Activated CD4-positive, alpha-beta T cell treated with anti-CD3 and anti-CD28 coated beads, Interleukin-2, amount 10 ng/mL, durations not matched to agents 24 days and 14 days (primary cell): ENCODE measurements at regions not wholly inside any gene's neighbourhood (a gene's known extent, or its start where the extent isn't known, plus 50 kb on each side); places are given as distances from the start of the nearest gene placed in this dataset.
"Not testable (repeated sequence)": the region's sequence is repeated elsewhere in the genome, so short reads cannot be mapped to it uniquely, and the experiment has no call there.

Source experiments
- DNase-seq: peaks from one replicate; pipeline ENCODE4 v3.0.0; 2022
- H3K27ac Mint-ChIP-seq: one replicate; pipeline ENCODE4 v1.8.0; 2022; ENCODE audit warnings: mild to moderate bottlenecking, mixed read lengths
- H3K27me3 Mint-ChIP-seq: one replicate; pipeline ENCODE4 v1.8.0; 2022; ENCODE audit warnings: mixed read lengths
- H3K36me3 Mint-ChIP-seq: one replicate; pipeline ENCODE4 v1.8.0; 2022; ENCODE audit warnings: low read depth, mild to moderate bottlenecking, mixed read lengths
- H3K4me1 Mint-ChIP-seq: one replicate; pipeline ENCODE4 v1.8.0; 2021; ENCODE audit warnings: mixed read lengths
- H3K4me3 Mint-ChIP-seq: one replicate; pipeline ENCODE4 v1.8.0; 2022; ENCODE audit warnings: mild to moderate bottlenecking, moderate library complexity, mixed read lengths
- H3K9me3 Mint-ChIP-seq: one replicate; pipeline ENCODE4 v1.8.0; 2021; ENCODE audit warnings: mixed read lengths
- intact Hi-C: fragments of 100-400 bp; cut with micrococcal nuclease; formaldehyde crosslinking; loops from one replicate; pipeline ENCODE4 v1.15.1; 2023

GRCh38 chr20:30524761-30525160 lies 732.7 kb upstream of the DEFB115 start:
- intact Hi-C loops, H3K27me3 Mint-ChIP-seq: not testable (repeated sequence)

GRCh38 chr20:30533653-30534052 lies 723.8 kb upstream of the DEFB115 start:
- H3K27ac Mint-ChIP-seq, H3K27me3 Mint-ChIP-seq, DNase-seq, H3K9me3 Mint-ChIP-seq, H3K4me3 Mint-ChIP-seq, intact Hi-C loops, H3K4me1 Mint-ChIP-seq, H3K36me3 Mint-ChIP-seq: not testable (repeated sequence)

More at GRCh38 chr20:30524761-30525160, 732.7 kb upstream of the DEFB115 start:
- not testable (repeated sequence) for H3K36me3 Mint-ChIP-seq, H3K4me1 Mint-ChIP-seq, DNase-seq, H3K27ac Mint-ChIP-seq, H3K4me3 Mint-ChIP-seq, H3K9me3 Mint-ChIP-seq

DNA sequence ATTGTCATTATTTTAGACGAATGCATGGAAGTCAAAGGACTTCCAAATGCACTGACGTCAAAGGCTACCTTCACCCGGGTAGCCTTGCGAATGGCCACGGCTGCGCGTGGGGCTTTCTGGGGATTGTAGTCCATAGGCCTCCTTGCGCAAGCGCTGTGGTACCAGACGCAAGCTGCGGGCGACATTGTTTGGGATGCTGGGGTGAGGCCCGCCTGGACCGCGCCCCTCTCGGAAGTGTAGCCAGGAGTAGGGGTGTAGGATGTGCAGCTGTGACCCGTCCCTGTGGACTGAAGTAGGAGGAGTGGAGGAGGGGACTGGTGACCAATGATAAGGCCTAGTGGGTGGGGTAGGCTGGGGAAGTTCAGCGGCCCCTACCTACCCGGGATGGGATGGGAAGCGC lies 720.0 kb upstream of the DEFB115 start:
- not testable (repeated sequence) for H3K4me3 Mint-ChIP-seq

DNA sequence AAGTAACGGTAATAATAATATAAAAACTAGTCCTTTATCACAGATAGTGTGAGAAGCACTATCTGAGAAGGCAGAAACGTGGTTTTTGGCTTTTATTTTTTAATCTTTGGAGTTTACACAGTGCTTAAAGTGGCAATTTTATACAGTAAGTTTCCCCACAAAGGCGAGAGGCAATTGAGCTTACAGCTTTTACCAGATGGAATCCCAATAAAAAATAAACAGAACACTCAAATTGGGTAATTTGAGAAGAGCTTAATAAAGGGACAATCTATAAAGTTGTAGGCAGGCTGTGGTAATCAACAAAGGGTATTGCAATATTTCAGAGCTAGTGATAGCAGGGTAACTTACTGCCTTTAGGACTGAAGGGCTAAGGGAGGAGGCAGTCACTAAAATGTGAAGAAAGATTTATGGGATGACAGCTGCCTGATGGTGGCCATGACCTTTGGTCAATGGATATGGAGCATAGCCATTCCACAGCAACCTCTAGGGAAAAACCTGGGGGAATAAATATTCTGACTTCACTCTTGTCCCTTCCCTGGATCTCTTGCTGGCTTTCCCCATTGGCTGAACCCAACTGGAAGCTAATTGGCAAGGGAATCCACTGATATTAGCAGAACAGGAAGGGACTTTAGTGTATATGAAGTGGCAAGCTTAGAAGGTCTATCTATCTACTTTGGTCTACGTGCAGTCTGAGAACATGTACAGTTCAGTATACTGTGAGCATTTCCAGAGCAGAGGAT lies 717.0 kb upstream of the DEFB115 start:
- H3K27me3 Mint-ChIP-seq, DNase-seq, H3K4me3 Mint-ChIP-seq, H3K36me3 Mint-ChIP-seq, H3K27ac Mint-ChIP-seq, intact Hi-C loops, H3K4me1 Mint-ChIP-seq: not testable (repeated sequence)
- peaks cover 13% of the 10 kb centered on the region for H3K9me3 Mint-ChIP-seq

More for the DNA sequence above, 720.0 kb upstream of the DEFB115 start:
- H3K4me1 Mint-ChIP-seq, H3K36me3 Mint-ChIP-seq, H3K9me3 Mint-ChIP-seq, intact Hi-C loops, H3K27me3 Mint-ChIP-seq, H3K27ac Mint-ChIP-seq, DNase-seq: not testable (repeated sequence)

GRCh38 chr20:30551236-30551635 lies 706.2 kb upstream of the DEFB115 start:
- H3K27me3 Mint-ChIP-seq, H3K27ac Mint-ChIP-seq, H3K4me1 Mint-ChIP-seq, H3K4me3 Mint-ChIP-seq, intact Hi-C loops, H3K36me3 Mint-ChIP-seq, H3K9me3 Mint-ChIP-seq, DNase-seq: not testable (repeated sequence)

DNA sequence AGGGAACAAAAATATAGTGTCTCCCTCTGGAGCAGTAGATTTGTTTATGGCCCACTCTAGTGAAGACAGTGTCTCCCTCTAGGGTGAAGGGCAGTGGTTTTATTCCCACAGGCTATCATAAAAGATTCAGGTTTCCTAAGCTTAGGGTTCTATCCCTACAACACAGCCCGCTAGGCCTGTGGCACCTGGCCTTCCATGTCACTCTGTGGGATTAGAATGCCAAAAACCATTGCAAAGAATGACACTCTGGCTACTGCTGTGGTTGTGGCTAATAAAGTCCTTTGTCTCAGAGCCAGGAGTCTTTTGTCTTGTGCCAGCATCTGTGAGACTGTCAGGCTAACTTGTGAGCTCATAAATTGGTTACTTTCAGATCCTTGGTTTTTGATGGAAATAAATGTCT lies 700.7 kb upstream of the DEFB115 start:
- H3K36me3 Mint-ChIP-seq, DNase-seq, intact Hi-C loops, H3K27me3 Mint-ChIP-seq, H3K9me3 Mint-ChIP-seq, H3K4me1 Mint-ChIP-seq, H3K4me3 Mint-ChIP-seq, H3K27ac Mint-ChIP-seq: not testable (repeated sequence)

DNA sequence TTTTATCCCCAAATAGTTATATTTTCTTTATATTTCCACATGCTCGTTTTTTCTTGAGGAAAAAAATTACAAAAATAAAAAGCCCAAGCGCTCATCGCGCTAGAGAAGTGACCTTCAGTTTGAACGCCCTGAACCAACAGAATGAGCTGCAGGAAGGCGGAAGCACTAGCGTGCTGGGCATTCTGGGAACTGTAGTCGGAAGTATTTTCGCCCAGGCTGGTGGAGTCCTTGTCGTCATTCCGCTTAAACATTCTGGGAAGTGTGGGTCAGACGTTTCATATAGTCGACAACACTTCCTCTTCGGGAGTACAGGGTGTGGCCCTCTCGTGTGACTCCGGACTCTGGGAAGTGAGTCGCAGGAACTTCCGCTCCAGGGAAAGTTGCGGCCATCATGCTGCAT lies 692.4 kb upstream of the DEFB115 start:
- H3K9me3 Mint-ChIP-seq, DNase-seq, H3K4me1 Mint-ChIP-seq, H3K4me3 Mint-ChIP-seq, H3K27ac Mint-ChIP-seq, H3K27me3 Mint-ChIP-seq, H3K36me3 Mint-ChIP-seq, intact Hi-C loops: not testable (repeated sequence)

DNA sequence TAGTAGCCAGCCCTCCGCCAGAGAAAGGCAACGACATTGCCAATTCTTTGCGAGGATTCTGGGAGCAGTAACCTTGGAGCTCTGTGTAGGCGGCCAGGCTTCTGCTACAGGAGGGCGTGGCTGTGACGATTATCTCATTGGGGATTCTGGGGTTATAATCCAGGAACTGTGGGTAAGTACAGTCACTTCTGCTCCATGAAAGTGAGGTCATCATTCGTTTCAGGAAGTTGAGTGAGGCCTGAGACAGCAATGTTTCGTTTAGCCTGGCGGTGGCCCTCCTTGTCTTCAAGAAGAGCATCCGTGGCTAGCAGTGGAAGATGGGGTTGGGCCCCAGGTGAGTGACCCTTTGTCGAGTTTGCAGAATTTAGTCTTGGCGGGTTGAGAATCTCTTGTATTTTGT lies 687.6 kb upstream of the DEFB115 start:
- intact Hi-C loops, H3K27me3 Mint-ChIP-seq, H3K4me3 Mint-ChIP-seq, H3K4me1 Mint-ChIP-seq, H3K36me3 Mint-ChIP-seq, DNase-seq, H3K9me3 Mint-ChIP-seq, H3K27ac Mint-ChIP-seq: not testable (repeated sequence)

DNA sequence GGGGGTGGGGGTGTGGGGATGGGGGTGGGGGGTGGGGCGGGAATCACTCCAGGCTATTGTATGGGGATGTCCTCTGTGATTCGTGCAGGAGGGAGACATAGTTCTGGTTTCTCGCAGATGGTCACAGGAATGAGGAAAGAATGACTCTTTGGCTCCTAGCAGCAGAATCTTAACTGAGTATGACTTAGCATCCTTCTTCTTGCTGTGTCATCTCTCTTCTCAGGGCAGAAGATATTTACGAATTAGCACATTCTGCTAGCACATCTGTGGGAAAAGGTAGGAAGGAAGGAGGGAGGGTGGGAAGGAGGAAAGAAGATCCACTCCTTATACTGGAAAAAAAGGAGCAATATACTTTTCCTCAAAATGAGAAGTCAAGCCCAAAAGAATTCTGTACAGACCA lies 686.8 kb upstream of the DEFB115 start:
- H3K9me3 Mint-ChIP-seq, H3K27me3 Mint-ChIP-seq, intact Hi-C loops, DNase-seq, H3K36me3 Mint-ChIP-seq, H3K4me3 Mint-ChIP-seq, H3K27ac Mint-ChIP-seq, H3K4me1 Mint-ChIP-seq: not testable (repeated sequence)

- H3K4me1 Mint-ChIP-seq, DNase-seq, H3K27ac Mint-ChIP-seq, H3K9me3 Mint-ChIP-seq, H3K27me3 Mint-ChIP-seq, H3K36me3 Mint-ChIP-seq, H3K4me3 Mint-ChIP-seq, intact Hi-C loops: not testable (repeated sequence)
Measured at GRCh38 chr20:30574337-30574736, 683.1 kb upstream of the DEFB115 start.

GRCh38 chr20:30579069-30579468 lies 678.4 kb upstream of the DEFB115 start:
- DNase-seq, intact Hi-C loops, H3K36me3 Mint-ChIP-seq, H3K27me3 Mint-ChIP-seq, H3K9me3 Mint-ChIP-seq, H3K27ac Mint-ChIP-seq, H3K4me3 Mint-ChIP-seq, H3K4me1 Mint-ChIP-seq: not testable (repeated sequence)

- H3K36me3 Mint-ChIP-seq, H3K9me3 Mint-ChIP-seq, H3K27me3 Mint-ChIP-seq, DNase-seq, H3K27ac Mint-ChIP-seq, H3K4me3 Mint-ChIP-seq, H3K4me1 Mint-ChIP-seq, intact Hi-C loops: not testable (repeated sequence)
Measured at GRCh38 chr20:30579824-30580438, 677.5 kb upstream of the DEFB115 start.

GRCh38 chr20:30581839-30582238 lies 675.6 kb upstream of the DEFB115 start:
- H3K4me1 Mint-ChIP-seq, H3K4me3 Mint-ChIP-seq, H3K9me3 Mint-ChIP-seq, DNase-seq, H3K27ac Mint-ChIP-seq, intact Hi-C loops, H3K36me3 Mint-ChIP-seq, H3K27me3 Mint-ChIP-seq: not testable (repeated sequence)

- H3K36me3 Mint-ChIP-seq, H3K4me3 Mint-ChIP-seq, H3K9me3 Mint-ChIP-seq, H3K27ac Mint-ChIP-seq, DNase-seq, H3K4me1 Mint-ChIP-seq, H3K27me3 Mint-ChIP-seq, intact Hi-C loops: not testable (repeated sequence)
Measured at GRCh38 chr20:30584403-30584802, 673.1 kb upstream of the DEFB115 start.

- H3K9me3 Mint-ChIP-seq, H3K36me3 Mint-ChIP-seq, DNase-seq, intact Hi-C loops, H3K4me3 Mint-ChIP-seq, H3K4me1 Mint-ChIP-seq, H3K27ac Mint-ChIP-seq, H3K27me3 Mint-ChIP-seq: not testable (repeated sequence)
Measured at GRCh38 chr20:30585244-30585796, 672.1 kb upstream of the DEFB115 start.
